Loucy (cell line): ENCODE measurements at regions not wholly inside any gene's neighbourhood (a gene's known extent, or its start where the extent isn't known, plus 50 kb on each side); places are given as distances from the start of the nearest gene placed in this dataset.

Source experiments
- EZH2phosphoT487 ChIP-seq: fragments of 200-600 bp; IDR thresholded peaks from 2 replicates; pipeline ENCODE4 v1.6.1; 2018; ENCODE audit warnings: antibody characterized with exemption, mild to moderate bottlenecking, moderate library complexity, borderline replicate concordance
- TF ChIP-seq, protein P1 (sequence below): fragments of 200-600 bp; sonication (generic); conservative IDR thresholded peaks from 2 replicates; pipeline ENCODE4 v1.5.1; 2014; ENCODE audit warnings: mild to moderate bottlenecking, antibody characterized with exemption, low read length

DNA sequence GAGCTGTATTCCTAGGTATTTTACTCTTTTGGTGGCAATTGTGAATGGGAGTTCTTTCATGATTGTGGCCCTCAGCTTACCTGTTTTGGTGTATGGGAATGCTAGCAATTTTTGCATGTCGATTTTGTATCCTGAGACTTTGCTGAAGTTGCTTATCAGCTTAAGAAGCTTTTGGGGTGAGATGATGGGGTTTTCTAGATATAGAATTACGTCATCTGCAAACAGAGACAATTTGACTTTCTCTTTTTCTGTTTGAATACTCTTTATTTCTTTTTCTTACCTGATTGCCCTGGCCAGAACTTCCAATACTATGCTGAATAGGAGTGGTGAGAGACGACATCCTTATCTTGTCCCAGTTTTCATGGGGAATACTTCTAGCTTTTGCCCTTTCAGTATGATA lies 191.2 kb downstream of the KCNE4 start:
- TF ChIP-seq, protein P1, sequence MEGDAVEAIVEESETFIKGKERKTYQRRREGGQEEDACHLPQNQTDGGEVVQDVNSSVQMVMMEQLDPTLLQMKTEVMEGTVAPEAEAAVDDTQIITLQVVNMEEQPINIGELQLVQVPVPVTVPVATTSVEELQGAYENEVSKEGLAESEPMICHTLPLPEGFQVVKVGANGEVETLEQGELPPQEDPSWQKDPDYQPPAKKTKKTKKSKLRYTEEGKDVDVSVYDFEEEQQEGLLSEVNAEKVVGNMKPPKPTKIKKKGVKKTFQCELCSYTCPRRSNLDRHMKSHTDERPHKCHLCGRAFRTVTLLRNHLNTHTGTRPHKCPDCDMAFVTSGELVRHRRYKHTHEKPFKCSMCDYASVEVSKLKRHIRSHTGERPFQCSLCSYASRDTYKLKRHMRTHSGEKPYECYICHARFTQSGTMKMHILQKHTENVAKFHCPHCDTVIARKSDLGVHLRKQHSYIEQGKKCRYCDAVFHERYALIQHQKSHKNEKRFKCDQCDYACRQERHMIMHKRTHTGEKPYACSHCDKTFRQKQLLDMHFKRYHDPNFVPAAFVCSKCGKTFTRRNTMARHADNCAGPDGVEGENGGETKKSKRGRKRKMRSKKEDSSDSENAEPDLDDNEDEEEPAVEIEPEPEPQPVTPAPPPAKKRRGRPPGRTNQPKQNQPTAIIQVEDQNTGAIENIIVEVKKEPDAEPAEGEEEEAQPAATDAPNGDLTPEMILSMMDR: no peak
- no peak for TF ChIP-seq EZH2phosphoT487
